Ishikawa (cell line): ENCODE measurements at regions not wholly inside any gene's neighbourhood (a gene's known extent, or its start where the extent isn't known, plus 50 kb on each side); places are given as distances from the start of the nearest gene placed in this dataset.

Source experiments
- CEBPB ChIP-seq: IDR thresholded peaks from 2 replicates; pipeline ENCODE4 v1.6.1; 2012
- CREB1 ChIP-seq: IDR thresholded peaks from 2 replicates; pipeline ENCODE4 v1.6.1; 2012; ENCODE audit warnings: low read depth
- EGR1 ChIP-seq: IDR thresholded peaks from 2 replicates; pipeline ENCODE4 v1.6.1; 2012
- EP300 ChIP-seq: IDR thresholded peaks from 2 replicates; pipeline ENCODE4 v1.6.1; 2012; ENCODE audit warnings: borderline replicate concordance
- FOXM1 ChIP-seq: IDR thresholded peaks from 2 replicates; pipeline ENCODE4 v1.6.1; 2012; ENCODE audit warnings: low read depth, borderline replicate concordance
- NFIC ChIP-seq: IDR thresholded peaks from 2 replicates; pipeline ENCODE4 v1.6.1; 2012
- RAD21 ChIP-seq: IDR thresholded peaks from 2 replicates; pipeline ENCODE4 v1.6.1; 2012; ENCODE audit warnings: low read depth
- TAF1 ChIP-seq: IDR thresholded peaks from 2 replicates; pipeline ENCODE4 v1.6.1; 2012; ENCODE audit warnings: low read depth, mild to moderate bottlenecking
- TCF12 ChIP-seq: IDR thresholded peaks from 2 replicates; pipeline ENCODE4 v1.6.1; 2012; ENCODE audit warnings: low read depth
- TEAD4 ChIP-seq: IDR thresholded peaks from 2 replicates; pipeline ENCODE4 v1.6.1; 2012
- YY1 ChIP-seq: IDR thresholded peaks from 2 replicates; pipeline ENCODE4 v1.6.1; 2012; ENCODE audit warnings: low read depth
- ZBTB7A ChIP-seq: IDR thresholded peaks from 2 replicates; pipeline ENCODE4 v1.6.1; 2012; ENCODE audit warnings: low read depth
- TF ChIP-seq, protein P1 (sequence below): IDR thresholded peaks from 2 replicates; pipeline ENCODE4 v1.6.1; 2012; ENCODE audit warnings: low read depth, mild to moderate bottlenecking
- TF ChIP-seq, protein P2 (sequence below): IDR thresholded peaks from 2 replicates; pipeline ENCODE4 v1.6.1; 2012
- TF ChIP-seq, protein P3 (sequence below): IDR thresholded peaks from 2 replicates; pipeline ENCODE4 v1.6.1; 2012

DNA sequence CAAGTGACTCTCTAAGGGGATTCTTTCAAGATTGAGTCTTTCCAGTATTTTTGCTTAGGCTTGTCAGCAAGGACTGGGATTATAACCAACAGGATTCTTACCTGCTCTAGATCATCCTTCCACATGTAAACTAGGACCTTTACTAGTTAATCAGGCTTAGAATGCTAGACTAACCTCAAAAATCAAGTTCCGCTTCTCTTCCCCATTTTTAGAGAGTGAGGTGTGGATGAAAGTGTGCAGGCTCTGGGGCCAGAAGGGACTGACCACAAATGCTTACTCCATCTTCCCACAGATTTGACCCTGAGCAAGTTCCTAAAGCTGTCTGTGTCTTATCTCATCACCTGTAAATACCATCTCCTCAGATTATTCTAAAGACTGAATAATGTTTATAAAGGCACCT is 89.5 kb upstream of the IL12A start:
- TF ChIP-seq YY1 (no peak), ZBTB7A (no peak), TEAD4 (no peak), CEBPB (no peak), TCF12 (no peak), EGR1 (no peak), FOXM1 (no peak), RAD21 (no peak), EP300 (no peak)
- TF ChIP-seq, protein P1, sequence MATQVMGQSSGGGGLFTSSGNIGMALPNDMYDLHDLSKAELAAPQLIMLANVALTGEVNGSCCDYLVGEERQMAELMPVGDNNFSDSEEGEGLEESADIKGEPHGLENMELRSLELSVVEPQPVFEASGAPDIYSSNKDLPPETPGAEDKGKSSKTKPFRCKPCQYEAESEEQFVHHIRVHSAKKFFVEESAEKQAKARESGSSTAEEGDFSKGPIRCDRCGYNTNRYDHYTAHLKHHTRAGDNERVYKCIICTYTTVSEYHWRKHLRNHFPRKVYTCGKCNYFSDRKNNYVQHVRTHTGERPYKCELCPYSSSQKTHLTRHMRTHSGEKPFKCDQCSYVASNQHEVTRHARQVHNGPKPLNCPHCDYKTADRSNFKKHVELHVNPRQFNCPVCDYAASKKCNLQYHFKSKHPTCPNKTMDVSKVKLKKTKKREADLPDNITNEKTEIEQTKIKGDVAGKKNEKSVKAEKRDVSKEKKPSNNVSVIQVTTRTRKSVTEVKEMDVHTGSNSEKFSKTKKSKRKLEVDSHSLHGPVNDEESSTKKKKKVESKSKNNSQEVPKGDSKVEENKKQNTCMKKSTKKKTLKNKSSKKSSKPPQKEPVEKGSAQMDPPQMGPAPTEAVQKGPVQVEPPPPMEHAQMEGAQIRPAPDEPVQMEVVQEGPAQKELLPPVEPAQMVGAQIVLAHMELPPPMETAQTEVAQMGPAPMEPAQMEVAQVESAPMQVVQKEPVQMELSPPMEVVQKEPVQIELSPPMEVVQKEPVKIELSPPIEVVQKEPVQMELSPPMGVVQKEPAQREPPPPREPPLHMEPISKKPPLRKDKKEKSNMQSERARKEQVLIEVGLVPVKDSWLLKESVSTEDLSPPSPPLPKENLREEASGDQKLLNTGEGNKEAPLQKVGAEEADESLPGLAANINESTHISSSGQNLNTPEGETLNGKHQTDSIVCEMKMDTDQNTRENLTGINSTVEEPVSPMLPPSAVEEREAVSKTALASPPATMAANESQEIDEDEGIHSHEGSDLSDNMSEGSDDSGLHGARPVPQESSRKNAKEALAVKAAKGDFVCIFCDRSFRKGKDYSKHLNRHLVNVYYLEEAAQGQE, result no peak
- TF ChIP-seq, protein P2, sequence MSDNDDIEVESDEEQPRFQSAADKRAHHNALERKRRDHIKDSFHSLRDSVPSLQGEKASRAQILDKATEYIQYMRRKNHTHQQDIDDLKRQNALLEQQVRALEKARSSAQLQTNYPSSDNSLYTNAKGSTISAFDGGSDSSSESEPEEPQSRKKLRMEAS, result no peak

DNA sequence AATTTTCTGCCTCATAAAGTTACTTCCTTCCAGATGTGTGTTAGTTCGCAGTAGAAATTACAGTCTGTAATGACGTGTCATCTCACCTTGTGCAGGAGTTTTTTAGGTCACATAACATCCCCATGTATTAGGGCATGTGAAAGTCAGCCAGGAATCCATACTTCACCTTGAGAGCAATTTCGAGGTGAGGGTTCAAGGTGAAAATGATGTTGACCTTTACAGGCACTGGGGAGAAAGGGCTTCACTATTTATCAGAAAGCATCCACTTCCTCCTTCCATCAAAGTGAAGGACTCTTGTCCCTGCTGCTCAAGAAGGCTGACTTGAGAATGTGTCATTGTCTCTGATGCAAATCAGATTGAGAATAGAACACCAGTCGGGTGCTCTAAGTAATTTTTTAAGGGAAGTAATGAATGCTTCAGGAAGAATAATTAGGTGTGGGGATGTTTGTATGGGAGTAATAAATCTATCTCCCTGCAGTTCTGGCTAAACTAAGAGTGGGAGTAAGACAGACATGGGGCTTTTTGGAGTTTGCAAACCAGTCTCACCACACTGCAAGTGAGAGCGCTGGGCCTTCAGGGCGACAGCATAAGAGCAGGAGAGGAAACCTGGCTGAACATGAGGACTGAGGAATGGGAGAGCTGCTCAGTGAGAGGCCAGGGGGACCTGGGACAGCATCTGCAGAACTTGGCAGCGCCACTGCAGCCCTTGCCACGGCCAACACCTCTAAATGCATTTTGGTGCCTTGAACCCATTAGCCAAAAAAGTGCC is 85.9 kb upstream of the IL12A start:
- TF ChIP-seq, protein P3, sequence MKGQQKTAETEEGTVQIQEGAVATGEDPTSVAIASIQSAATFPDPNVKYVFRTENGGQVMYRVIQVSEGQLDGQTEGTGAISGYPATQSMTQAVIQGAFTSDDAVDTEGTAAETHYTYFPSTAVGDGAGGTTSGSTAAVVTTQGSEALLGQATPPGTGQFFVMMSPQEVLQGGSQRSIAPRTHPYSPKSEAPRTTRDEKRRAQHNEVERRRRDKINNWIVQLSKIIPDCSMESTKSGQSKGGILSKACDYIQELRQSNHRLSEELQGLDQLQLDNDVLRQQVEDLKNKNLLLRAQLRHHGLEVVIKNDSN, result no peak
- TF ChIP-seq FOXM1 (no peak), ZBTB7A (no peak), EP300 (no peak), RAD21 (no peak), TEAD4 (no peak), TCF12 (no peak), NFIC (no peak), EGR1 (no peak), CREB1 (no peak), TAF1 (no peak)
- TF ChIP-seq, protein P1, result no peak
- TF ChIP-seq, protein P2, result no peak

DNA sequence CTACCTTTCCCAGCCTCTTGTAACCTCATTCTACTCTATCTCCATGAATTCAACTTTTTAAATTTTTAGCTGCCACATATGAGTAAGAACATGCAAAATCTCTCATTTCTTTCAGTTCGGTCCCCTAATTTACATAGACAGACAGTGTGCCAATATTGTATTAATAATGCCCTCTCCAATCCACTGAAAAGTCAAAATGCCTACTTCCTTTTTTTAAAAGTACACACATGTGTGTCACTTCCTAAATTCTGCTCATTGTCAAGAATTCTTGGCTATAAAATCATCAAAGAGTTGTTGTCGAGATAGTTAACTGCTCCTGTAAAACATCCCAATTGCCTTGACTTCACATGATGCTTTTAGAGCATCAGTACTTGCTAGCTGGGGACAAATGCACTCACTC is 84.2 kb upstream of the IL12A start:
- no peak for TF ChIP-seq TAF1
- TF ChIP-seq CEBPB, result no peak
- no peak for TF ChIP-seq ZBTB7A
- TF ChIP-seq TEAD4, result no peak
- no peak for TF ChIP-seq YY1
- TF ChIP-seq, protein P2, result no peak
- no peak for TF ChIP-seq RAD21
- TF ChIP-seq EP300, result no peak
- TF ChIP-seq CREB1, result no peak
- no peak for TF ChIP-seq FOXM1
- no peak for TF ChIP-seq EGR1
- TF ChIP-seq, protein P3, result no peak
- no peak for TF ChIP-seq NFIC
- TF ChIP-seq, protein P1, result no peak
- TF ChIP-seq TCF12, result no peak

DNA sequence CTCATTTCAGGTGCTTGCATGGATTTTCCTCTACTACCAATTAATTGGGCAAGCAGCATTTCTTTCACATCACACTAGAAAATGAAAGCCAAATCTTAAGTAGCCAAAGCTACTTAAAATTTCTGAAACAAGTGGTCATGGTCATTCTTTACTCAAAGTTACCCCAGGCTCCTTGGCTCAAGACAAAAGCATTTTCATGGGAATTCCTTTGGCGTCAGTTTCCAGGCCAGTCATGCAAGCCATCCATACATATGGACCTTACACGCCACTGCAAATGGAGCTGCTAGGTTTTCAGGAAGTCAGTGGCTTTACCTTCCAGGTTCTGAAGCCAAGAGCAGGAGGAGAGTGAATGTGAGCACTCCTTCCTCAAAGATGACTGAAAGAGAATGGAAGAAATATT is 83.7 kb upstream of the IL12A start:
- TF ChIP-seq RAD21 (no peak), TAF1 (no peak)
- TF ChIP-seq, protein P3, result no peak
